Cardiac muscle cell (in vitro differentiated cells and primary cell): ENCODE measurements at regions not wholly inside any gene's neighbourhood (a gene's known extent, or its start where the extent isn't known, plus 50 kb on each side); places are given as distances from the start of the nearest gene placed in this dataset.

ENCODE experiments used
- DNase-seq, 2 donors: peaks; one replicate each; pipeline versions ENCODE4 v3.0.0 to v3.0.0-alpha.2; 2010 to 2017; ENCODE audit warnings: low read depth in 1 of 2, low spot score in 1 of 2
- H3K27ac ChIP-seq: fragments of 200-600 bp; sonication (generic); 2 replicates; pipeline ENCODE4 v1.5.1; 2016
- H3K27me3 ChIP-seq: fragments of 200-600 bp; sonication (generic); 2 replicates; pipeline ENCODE4 v1.6.0; 2016; ENCODE audit warnings: control low read depth
- H3K36me3 ChIP-seq: fragments of 200-600 bp; sonication (generic); 2 replicates; pipeline ENCODE4 v1.5.1; 2016; ENCODE audit warnings: control low read depth
- H3K4me1 ChIP-seq: fragments of 200-600 bp; sonication (generic); 2 replicates; pipeline ENCODE4 v1.8.1; 2017; ENCODE audit warnings: low read depth, mild to moderate bottlenecking, mixed run types
- H3K4me3 ChIP-seq: fragments of 200-600 bp; sonication (generic); 2 replicates; pipeline ENCODE4 v1.5.1; 2016; ENCODE audit warnings: mild to moderate bottlenecking
- H3K9me3 ChIP-seq: fragments of 200-600 bp; sonication (generic); 2 replicates; pipeline ENCODE4 v1.5.1; 2017; ENCODE audit warnings: low read depth, mild to moderate bottlenecking, control low read depth
- CTCF ChIP-seq: IDR thresholded peaks from 2 replicates; pipeline ENCODE4 v1.5.1; 2012; ENCODE audit warnings: low read depth, mild to moderate bottlenecking, low read length

- Histone ChIP-seq H3K36me3 (no peaks in the 10 kb centered on the region), H3K4me1 (no peaks in the 10 kb centered on the region), H3K27ac (no peak overlapping the region), H3K9me3 (no peaks in the 10 kb centered on the region), H3K4me3 (no peak overlapping the region), H3K27me3 (no peaks in the 10 kb centered on the region)
- TF ChIP-seq CTCF = no peak
- peak in 1 of 2 donors; percentile 98 for DNase-seq
Observed at GRCh38 chrX:42096265-42096920, 173.0 kb upstream of the CASK start.

- H3K4me1 ChIP-seq = no peaks in the 10 kb centered on the region
- H3K36me3 ChIP-seq = no peaks in the 10 kb centered on the region
- DNase-seq = peak in 1 of 2 donors; percentile 75
- H3K9me3 ChIP-seq = no peaks in the 10 kb centered on the region
- TF ChIP-seq CTCF = no peak
- no peak overlapping the region for H3K4me3 ChIP-seq
- no peak overlapping the region for H3K27ac ChIP-seq
- no peaks in the 10 kb centered on the region for H3K27me3 ChIP-seq
Observed at GRCh38 chrX:42094218-42094617, 170.9 kb upstream of the CASK start.

- Histone ChIP-seq H3K36me3 (no peaks in the 10 kb centered on the region), H3K27me3 (no peaks in the 10 kb centered on the region), H3K4me1 (no peaks in the 10 kb centered on the region), H3K4me3 (no peak overlapping the region), H3K9me3 (no peaks in the 10 kb centered on the region), H3K27ac (no peak overlapping the region)
- DNase-seq = peak in 1 of 2 donors; percentile 61
- TF ChIP-seq CTCF = no peak
Observed at GRCh38 chrX:42093756-42094155, 170.4 kb upstream of the CASK start.

GRCh38 chrX:42090395-42090794 lies 167.0 kb upstream of the CASK start:
- Histone ChIP-seq H3K27me3 (no peaks in the 10 kb centered on the region), H3K4me1 (peaks cover 5% of the 10 kb centered on the region), H3K27ac (no peak overlapping the region), H3K9me3 (no peaks in the 10 kb centered on the region), H3K4me3 (no peak overlapping the region), H3K36me3 (no peaks in the 10 kb centered on the region)
- no peak for DNase-seq
- no peak for TF ChIP-seq CTCF

- no peaks in the 10 kb centered on the region for H3K36me3 ChIP-seq
- peaks cover 5% of the 10 kb centered on the region for H3K4me1 ChIP-seq
- H3K27me3 ChIP-seq = no peaks in the 10 kb centered on the region
- TF ChIP-seq CTCF = no peak
- DNase-seq = no peak
- H3K27ac ChIP-seq = no peak overlapping the region
- no peak overlapping the region for H3K4me3 ChIP-seq
- no peaks in the 10 kb centered on the region for H3K9me3 ChIP-seq
Observed at GRCh38 chrX:42089031-42089430, 165.7 kb upstream of the CASK start.
